ENCODE measurements at regions not wholly inside any gene's neighbourhood (a gene's known extent, or its start where the extent isn't known, plus 50 kb on each side); places are given as distances from the start of the nearest gene placed in this dataset.

GRCh38 chr6:45758787-45759471 is 256.7 kb downstream of the CLIC5 start:
- TF ChIP-seq CTCF (IDR thresholded peaks at IDR 0.05 in 4 of 5, conservative IDR thresholded peaks at IDR 0.05 in 1 of 5) = no peak
- TF ChIP-seq POLR2A (IDR thresholded peaks at IDR 0.05) = no peak
